ENCODE measurements at regions not wholly inside any gene's neighbourhood (a gene's known extent, or its start where the extent isn't known, plus 50 kb on each side); places are given as distances from the start of the nearest gene placed in this dataset.
A peak's percentile ranks its signal among the peaks of the same experiment; 100 is the strongest.

GRCh38 chr21:35963920-35964451, 96.3 kb downstream of the SETD4 start:
- no peaks in the 10 kb centered on the region for H3K79me2 ChIP-seq (ENCODE audit: control insufficient read depth, insufficient read depth, low read length, unreplicated experiment)

GRCh38 chr21:35962917-35963316, 97.4 kb downstream of the SETD4 start:
- no peak overlapping the region for H2AFZ ChIP-seq (ENCODE audit: low read length, unreplicated experiment)
- H3K4me1 ChIP-seq (ENCODE audit: control insufficient read depth, insufficient read depth, low read length, unreplicated experiment), result no peaks in the 10 kb centered on the region
- H3K36me3 ChIP-seq (ENCODE audit: insufficient read depth, low read length), result no peaks in the 10 kb centered on the region
- no peak overlapping the region for H3K4me3 ChIP-seq (ENCODE audit: low read depth, low read length)
- H3K79me2 ChIP-seq (ENCODE audit: control insufficient read depth, insufficient read depth, low read length, unreplicated experiment), result no peaks in the 10 kb centered on the region
- H3K27ac ChIP-seq (ENCODE audit: low read depth, low read length), result no peak overlapping the region
- H3K27me3 ChIP-seq (ENCODE audit: insufficient read depth, low read length), result peaks cover 53% of the 10 kb centered on the region

More at GRCh38 chr21:35963920-35964451, 96.3 kb downstream of the SETD4 start:
- no peak overlapping the region for H3K27ac ChIP-seq (ENCODE audit: low read depth, low read length)
- no peaks in the 10 kb centered on the region for H3K4me1 ChIP-seq (ENCODE audit: control insufficient read depth, insufficient read depth, low read length, unreplicated experiment)
- H2AFZ ChIP-seq (ENCODE audit: low read length, unreplicated experiment), result no peak overlapping the region
- H3K36me3 ChIP-seq (ENCODE audit: insufficient read depth, low read length), result no peaks in the 10 kb centered on the region
- H3K4me3 ChIP-seq (ENCODE audit: low read depth, low read length), result no peak overlapping the region
- H3K27me3 ChIP-seq (ENCODE audit: insufficient read depth, low read length), result peaks cover 53% of the 10 kb centered on the region

GRCh38 chr21:35954066-35954465, 106.3 kb downstream of the SETD4 start:
- Histone ChIP-seq H3K79me2 (ENCODE audit: control insufficient read depth, insufficient read depth, low read length, unreplicated experiment) (no peaks in the 10 kb centered on the region), H3K27me3 (ENCODE audit: insufficient read depth, low read length) (peaks cover 18% of the 10 kb centered on the region)

GRCh38 chr21:35953597-35953996, 106.7 kb downstream of the SETD4 start:
- Histone ChIP-seq H3K4me1 (ENCODE audit: control insufficient read depth, insufficient read depth, low read length, unreplicated experiment) (no peaks in the 10 kb centered on the region), H3K4me3 (ENCODE audit: low read depth, low read length) (no peak overlapping the region), H3K79me2 (ENCODE audit: control insufficient read depth, insufficient read depth, low read length, unreplicated experiment) (no peaks in the 10 kb centered on the region), H3K36me3 (ENCODE audit: insufficient read depth, low read length) (no peaks in the 10 kb centered on the region), H3K27ac (ENCODE audit: low read depth, low read length) (no peak overlapping the region), H3K27me3 (ENCODE audit: insufficient read depth, low read length) (peaks cover 18% of the 10 kb centered on the region), H2AFZ (ENCODE audit: low read length, unreplicated experiment) (no peak overlapping the region)

More at GRCh38 chr21:35954066-35954465, 106.3 kb downstream of the SETD4 start:
- Histone ChIP-seq H3K4me1 (ENCODE audit: control insufficient read depth, insufficient read depth, low read length, unreplicated experiment) (no peaks in the 10 kb centered on the region), H3K36me3 (ENCODE audit: insufficient read depth, low read length) (no peaks in the 10 kb centered on the region), H2AFZ (ENCODE audit: low read length, unreplicated experiment) (no peak overlapping the region), H3K27ac (ENCODE audit: low read depth, low read length) (no peak overlapping the region), H3K4me3 (ENCODE audit: low read depth, low read length) (no peak overlapping the region)

- Histone ChIP-seq H3K27me3 (ENCODE audit: insufficient read depth, low read length) (peaks cover 18% of the 10 kb centered on the region), H3K4me1 (ENCODE audit: control insufficient read depth, insufficient read depth, low read length, unreplicated experiment) (no peaks in the 10 kb centered on the region), H2AFZ (ENCODE audit: low read length, unreplicated experiment) (no peak overlapping the region), H3K4me3 (ENCODE audit: low read depth, low read length) (no peak overlapping the region), H3K79me2 (ENCODE audit: control insufficient read depth, insufficient read depth, low read length, unreplicated experiment) (no peaks in the 10 kb centered on the region), H3K36me3 (ENCODE audit: insufficient read depth, low read length) (no peaks in the 10 kb centered on the region), H3K27ac (ENCODE audit: low read depth, low read length) (no peak overlapping the region)
Measured at GRCh38 chr21:35952651-35953340, 107.5 kb downstream of the SETD4 start.

GRCh38 chr21:35948982-35949381, 111.3 kb downstream of the SETD4 start:
- Histone ChIP-seq H3K4me3 (ENCODE audit: low read depth, low read length) (no peak overlapping the region), H3K27me3 (ENCODE audit: insufficient read depth, low read length) (0 out of 2 replicates have a peak, but pooled peaks cover 8% of the 10 kb centered on the region), H3K27ac (ENCODE audit: low read depth, low read length) (no peak overlapping the region), H2AFZ (ENCODE audit: low read length, unreplicated experiment) (no peak overlapping the region), H3K4me1 (ENCODE audit: control insufficient read depth, insufficient read depth, low read length, unreplicated experiment) (no peaks in the 10 kb centered on the region), H3K79me2 (ENCODE audit: control insufficient read depth, insufficient read depth, low read length, unreplicated experiment) (no peaks in the 10 kb centered on the region), H3K36me3 (ENCODE audit: insufficient read depth, low read length) (no peaks in the 10 kb centered on the region)

- Histone ChIP-seq H3K4me3 (ENCODE audit: low read depth, low read length) (no peak overlapping the region), H3K4me1 (ENCODE audit: control insufficient read depth, insufficient read depth, low read length, unreplicated experiment) (peaks cover under 1% of the 10 kb centered on the region), H3K36me3 (ENCODE audit: insufficient read depth, low read length) (no peaks in the 10 kb centered on the region), H3K27me3 (ENCODE audit: insufficient read depth, low read length) (no peaks in the 10 kb centered on the region), H3K79me2 (ENCODE audit: control insufficient read depth, insufficient read depth, low read length, unreplicated experiment) (no peaks in the 10 kb centered on the region), H3K27ac (ENCODE audit: low read depth, low read length) (no peak overlapping the region), H2AFZ (ENCODE audit: low read length, unreplicated experiment) (no peak overlapping the region)
Measured at GRCh38 chr21:35945089-35945671, 115.1 kb downstream of the SETD4 start.

- no peak overlapping the region for H3K4me3 ChIP-seq (ENCODE audit: low read depth, low read length)
- H3K27me3 ChIP-seq (ENCODE audit: insufficient read depth, low read length), result no peaks in the 10 kb centered on the region
- H3K27ac ChIP-seq (ENCODE audit: low read depth, low read length), result no peak overlapping the region
- no peak overlapping the region for H2AFZ ChIP-seq (ENCODE audit: low read length, unreplicated experiment)
- no peaks in the 10 kb centered on the region for H3K79me2 ChIP-seq (ENCODE audit: control insufficient read depth, insufficient read depth, low read length, unreplicated experiment)
- peaks cover 4% of the 10 kb centered on the region for H3K4me1 ChIP-seq (ENCODE audit: control insufficient read depth, insufficient read depth, low read length, unreplicated experiment)
- no peaks in the 10 kb centered on the region for H3K36me3 ChIP-seq (ENCODE audit: insufficient read depth, low read length)
Measured at GRCh38 chr21:35943752-35944151, 116.6 kb downstream of the SETD4 start.

- no peaks in the 10 kb centered on the region for H3K36me3 ChIP-seq (ENCODE audit: insufficient read depth, low read length)
- no peak overlapping the region for H3K4me3 ChIP-seq (ENCODE audit: low read depth, low read length)
- H2AFZ ChIP-seq (ENCODE audit: low read length, unreplicated experiment), result no peak overlapping the region
- H3K27ac ChIP-seq (ENCODE audit: low read depth, low read length), result no peak overlapping the region
- H3K4me1 ChIP-seq (ENCODE audit: control insufficient read depth, insufficient read depth, low read length, unreplicated experiment), result peaks cover 4% of the 10 kb centered on the region
- H3K27me3 ChIP-seq (ENCODE audit: insufficient read depth, low read length), result no peaks in the 10 kb centered on the region
- no peaks in the 10 kb centered on the region for H3K79me2 ChIP-seq (ENCODE audit: control insufficient read depth, insufficient read depth, low read length, unreplicated experiment)
Measured at GRCh38 chr21:35942211-35943144, 117.8 kb downstream of the SETD4 start.

- no peak overlapping the region for H3K4me3 ChIP-seq (ENCODE audit: low read depth, low read length)
Measured at GRCh38 chr21:35940074-35940927, 120.0 kb downstream of the SETD4 start.

More at GRCh38 chr21:35940074-35940927, 120.0 kb downstream of the SETD4 start:
- no peaks in the 10 kb centered on the region for H3K36me3 ChIP-seq (ENCODE audit: insufficient read depth, low read length)
- H3K79me2 ChIP-seq (ENCODE audit: control insufficient read depth, insufficient read depth, low read length, unreplicated experiment), result no peaks in the 10 kb centered on the region
- no peak overlapping the region for H3K27ac ChIP-seq (ENCODE audit: low read depth, low read length)
- no peaks in the 10 kb centered on the region for H3K27me3 ChIP-seq (ENCODE audit: insufficient read depth, low read length)
- H2AFZ ChIP-seq (ENCODE audit: low read length, unreplicated experiment), result peak overlapping the region; percentile 50
- peaks cover 4% of the 10 kb centered on the region for H3K4me1 ChIP-seq (ENCODE audit: control insufficient read depth, insufficient read depth, low read length, unreplicated experiment)

Measured in ACC112 (cell line).